NCI-H524 (cell line): ENCODE measurements at regions not wholly inside any gene's neighbourhood (a gene's known extent, or its start where the extent isn't known, plus 50 kb on each side); places are given as distances from the start of the nearest gene placed in this dataset.
A peak's percentile ranks its signal among the peaks of the same experiment; 100 is the strongest.

Source experiments
- DNase-seq, 2 experiments: peaks; one replicate each; lab custom pipeline; 2025; lab: John Stamatoyannopoulos, UW

DNA sequence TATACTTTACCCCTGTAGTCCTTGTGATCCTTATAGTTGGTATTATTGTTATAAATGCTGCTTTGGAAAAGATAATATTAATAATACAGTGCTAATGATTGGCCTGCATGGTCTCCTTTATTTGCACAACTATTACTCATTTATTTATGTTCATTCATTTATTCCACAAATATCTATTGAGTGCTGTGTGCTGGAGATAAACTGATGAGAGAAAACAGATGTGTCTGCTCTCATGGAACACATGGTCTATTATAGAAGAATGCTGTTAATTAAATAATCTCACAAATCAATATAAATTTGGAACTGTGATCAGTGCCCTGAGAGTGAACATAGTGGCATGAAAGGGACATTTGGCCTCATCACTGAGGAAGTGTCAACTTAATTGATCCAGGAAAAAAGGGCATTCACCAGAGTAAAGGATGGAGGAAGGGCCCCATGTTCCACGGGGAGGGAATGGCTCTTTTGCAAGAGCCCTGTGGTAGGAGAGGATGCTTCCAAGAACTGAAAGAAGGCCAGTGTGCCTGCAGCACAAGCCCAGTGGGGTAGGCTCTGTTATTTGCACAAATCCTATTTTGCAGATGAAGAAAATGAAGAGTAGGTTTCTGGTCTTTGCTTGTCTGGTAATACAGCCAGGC is 91.5 kb upstream of the STK39 start:
- DNase-seq, result no peak

DNA sequence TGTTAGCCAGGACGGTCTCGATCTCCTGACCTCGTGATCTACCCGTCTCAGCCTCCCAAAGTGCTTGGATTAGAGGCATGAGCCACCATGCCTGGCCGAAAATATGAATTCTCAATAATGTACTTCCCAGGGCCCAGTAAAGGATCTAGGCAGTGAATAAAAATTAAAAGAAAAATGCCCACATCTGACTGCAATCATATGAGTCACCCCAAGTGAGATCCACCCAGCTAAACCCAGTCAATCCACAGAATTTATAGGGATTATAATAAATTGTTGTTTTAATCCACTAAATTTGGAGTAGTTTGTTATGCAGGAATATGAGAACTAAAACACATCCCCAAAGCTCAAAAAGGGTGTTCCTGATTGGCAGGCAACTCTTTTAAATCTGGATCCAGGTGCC is 93.5 kb upstream of the STK39 start:
- no peak for DNase-seq

DNA sequence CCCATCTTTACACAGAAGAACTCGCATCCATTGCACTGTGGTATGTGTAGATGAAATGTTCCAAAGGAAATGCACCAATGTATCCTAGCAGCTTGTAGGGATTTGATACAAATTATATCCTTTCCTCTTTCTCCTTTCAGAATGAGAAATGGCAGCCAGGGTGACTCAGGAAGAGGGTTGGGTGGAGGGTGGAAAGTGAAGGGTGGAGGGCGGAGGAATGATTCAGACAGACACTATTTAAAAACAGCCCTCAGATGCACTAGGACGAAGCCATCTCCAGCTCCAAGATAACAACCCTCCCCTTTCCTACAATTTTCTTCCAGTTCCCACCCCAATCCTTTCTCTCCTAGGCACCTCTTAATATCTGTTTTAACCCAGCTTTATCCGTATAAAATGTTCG is 96.2 kb upstream of the STK39 start:
- DNase-seq, result no peak

GRCh38 chr2:168344706-168345105 is 97.3 kb upstream of the STK39 start:
- no peak for DNase-seq

DNA sequence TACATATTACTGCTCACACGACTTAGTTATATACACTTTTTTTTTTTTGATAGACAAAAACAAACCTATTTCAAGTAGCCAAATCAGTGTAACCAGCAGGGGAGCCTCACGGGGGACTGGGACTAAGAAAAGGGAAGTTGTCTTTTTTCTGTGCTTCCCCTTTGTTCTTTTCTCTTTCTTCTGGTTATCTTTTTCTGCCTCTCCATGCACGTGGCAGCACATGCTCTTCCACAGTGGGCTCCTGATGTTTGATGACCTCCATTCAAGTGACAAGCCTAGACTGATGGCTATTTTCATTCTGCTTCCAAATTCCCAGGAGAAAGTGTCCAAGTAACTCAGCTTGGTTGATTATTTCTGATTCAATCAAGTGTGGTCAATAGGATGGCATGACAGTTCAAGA is 98.2 kb upstream of the STK39 start:
- no peak for DNase-seq

DNA sequence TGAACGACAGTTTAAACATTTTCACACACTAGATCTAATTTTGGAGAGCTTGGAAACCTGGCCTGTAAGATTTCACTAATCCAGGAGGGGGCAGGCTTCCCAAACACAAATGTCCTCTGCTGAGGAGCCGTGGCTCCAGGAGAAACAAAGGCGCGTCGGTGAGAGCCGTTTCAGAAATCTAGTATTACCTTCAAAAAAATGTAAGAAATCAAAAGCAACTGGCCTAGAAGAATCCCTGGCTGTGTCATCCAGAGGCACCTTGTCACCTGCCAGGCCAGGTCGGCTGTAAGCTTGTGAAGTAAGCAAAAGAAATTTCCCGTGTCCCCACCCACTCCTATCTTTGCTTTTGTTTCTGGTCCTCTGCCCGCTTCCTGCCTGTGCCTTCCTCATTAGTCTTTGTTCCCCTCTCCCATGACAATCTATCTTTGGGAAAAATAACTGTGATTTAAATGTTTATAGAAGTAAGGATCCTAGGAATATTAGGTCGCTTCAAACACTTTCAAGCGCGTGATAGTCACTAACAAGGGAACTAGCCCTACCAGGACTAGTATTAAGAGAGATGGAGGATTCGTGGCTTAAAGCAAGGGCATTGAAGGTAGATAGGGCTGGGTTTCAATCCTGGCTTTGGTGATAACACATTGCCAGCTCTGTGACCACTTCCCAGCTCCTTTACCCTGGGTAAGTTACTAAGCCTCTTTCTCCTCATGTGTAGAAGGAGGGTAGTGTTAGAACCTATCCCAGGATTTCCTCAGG is 99.5 kb upstream of the STK39 start:
- peak; percentile 25 to 60 for DNase-seq

DNA sequence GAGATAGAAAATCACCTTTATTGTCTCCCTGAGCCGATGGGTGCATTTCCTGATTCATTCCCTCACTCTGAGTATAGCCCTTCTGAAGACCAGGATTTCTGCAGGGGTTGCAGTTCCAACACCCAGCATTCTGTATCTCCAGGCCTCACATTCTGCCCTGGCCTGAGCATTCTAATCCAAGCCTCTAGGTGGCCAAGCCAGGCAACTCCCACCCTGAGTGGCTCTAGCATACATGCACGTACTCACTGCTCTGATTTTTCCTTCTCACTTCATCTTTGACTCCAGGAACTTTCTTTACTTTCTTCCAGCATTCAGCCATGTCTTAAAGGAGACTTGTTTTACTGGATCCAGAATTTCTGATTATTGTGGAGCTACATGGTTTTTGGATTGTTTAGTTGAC is 100.7 kb upstream of the STK39 start:
- peak; percentile 18 to 61 for DNase-seq

DNA sequence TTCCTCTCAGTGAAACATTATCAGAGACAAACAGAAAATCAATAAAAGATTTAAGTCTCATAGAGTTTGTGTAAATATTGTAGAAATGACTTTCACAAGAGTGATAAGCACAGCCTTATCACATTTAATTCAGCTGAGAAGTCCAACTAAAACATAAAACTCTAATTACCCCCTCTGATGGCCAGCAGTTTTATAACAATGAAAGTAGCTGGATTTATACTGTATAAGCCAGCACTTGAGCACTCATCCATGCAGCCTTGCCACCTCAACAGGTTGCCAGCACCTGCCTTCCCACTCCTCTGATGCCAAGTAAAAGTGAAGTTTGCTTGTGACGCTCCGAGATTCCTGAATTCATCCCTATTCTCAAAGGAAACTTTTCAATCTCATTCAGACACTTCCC is 103.0 kb upstream of the STK39 start:
- DNase-seq, result peak in 1 of 2 experiments; percentile 61

DNA sequence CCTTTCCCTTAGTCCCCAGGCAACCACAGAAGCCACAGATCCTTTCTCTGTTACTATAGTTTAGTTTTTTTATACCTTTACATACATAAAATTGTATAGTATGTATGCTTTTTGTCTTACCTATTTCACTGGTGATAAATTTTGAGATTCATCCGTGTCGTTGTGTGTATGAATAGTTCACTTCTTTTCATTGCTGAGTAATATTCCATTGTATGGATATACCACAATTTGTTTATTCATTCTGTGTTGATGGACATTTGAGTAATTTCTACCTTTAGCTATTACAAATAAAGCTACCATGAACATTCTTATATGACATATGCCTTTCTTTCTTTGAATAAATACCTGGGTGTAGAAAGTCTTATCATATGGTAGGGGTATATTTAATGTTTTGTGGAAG is 102.8 kb upstream of the CERS6 start:
- DNase-seq, result no peak

- no peak for DNase-seq
These were observed 101.6 kb upstream of the CERS6 start for GRCh38 chr2:168354499-168354898.

GRCh38 chr2:168355121-168355520 is 101.0 kb upstream of the CERS6 start:
- peak in 1 of 2 experiments; percentile 34 for DNase-seq

DNA sequence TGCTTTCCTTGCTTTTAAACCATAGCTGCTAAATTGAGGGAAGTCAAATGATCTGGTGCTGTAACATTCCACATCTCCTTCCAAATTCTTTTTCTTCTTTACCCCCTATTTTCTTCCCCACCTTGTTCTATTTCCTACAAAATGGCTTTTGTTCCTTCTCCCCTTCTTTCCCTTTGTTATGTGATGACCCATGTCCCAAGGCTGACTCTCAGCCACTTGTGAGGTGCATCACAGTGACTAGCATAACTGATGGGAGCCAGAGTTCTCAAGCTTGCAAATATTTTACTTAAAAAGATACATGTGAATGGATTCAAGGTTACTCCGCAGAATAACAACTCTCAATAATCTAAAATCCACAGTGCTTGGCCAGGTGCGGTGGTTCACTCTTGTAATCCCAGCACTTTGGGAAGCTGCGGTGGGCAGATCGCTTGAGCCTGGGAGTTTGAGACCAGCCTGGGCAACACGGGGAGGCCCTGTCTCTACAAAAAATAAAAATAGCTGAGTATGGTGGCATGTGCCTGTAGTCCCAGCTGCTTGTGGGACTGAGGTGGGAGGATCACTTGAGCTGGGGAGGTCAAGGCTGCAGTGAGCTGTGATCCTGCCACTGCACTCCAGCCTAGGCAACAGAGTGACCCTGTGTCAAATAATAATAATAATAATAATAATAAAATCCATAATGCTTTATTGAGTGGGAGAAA is 100.1 kb upstream of the CERS6 start:
- DNase-seq, result no peak

GRCh38 chr2:168356477-168356835 is 99.6 kb upstream of the CERS6 start:
- DNase-seq, result peak in 1 of 2 experiments; percentile 32

DNA sequence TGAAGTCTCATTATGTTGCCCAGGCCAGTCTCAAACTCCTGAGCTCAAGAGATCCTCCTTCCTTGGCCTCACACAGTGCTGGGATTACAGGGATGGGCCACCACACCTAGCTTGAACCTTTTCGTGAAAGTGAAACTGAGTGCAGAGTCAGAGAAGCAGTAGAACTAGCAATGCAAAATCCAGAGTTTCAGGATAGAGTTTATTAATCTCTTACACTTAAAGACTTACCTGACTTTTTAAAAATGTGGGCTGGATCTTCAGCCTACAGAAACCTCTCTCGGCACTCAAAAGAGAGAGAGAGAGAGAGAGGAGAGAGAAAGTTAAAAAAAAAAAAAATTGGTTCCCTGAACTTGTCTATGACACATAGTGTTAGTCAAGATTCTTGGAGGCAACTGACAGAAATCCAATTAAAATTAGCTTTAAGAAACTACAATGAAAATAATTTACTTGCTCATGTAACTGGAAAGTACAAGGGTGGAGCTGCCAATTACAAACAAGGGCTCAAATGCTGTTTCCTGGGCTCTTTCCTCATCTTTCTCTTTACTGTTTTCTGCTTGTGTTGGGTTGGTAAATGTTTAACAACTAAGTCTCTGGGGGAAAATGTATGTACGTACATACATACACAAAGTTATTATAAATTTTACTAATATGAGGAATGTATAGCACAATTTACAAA is 98.1 kb upstream of the CERS6 start:
- no peak for DNase-seq

- no peak for DNase-seq
These were observed 97.0 kb upstream of the CERS6 start for GRCh38 chr2:168359082-168359481.

GRCh38 chr2:168363347-168364092 is 92.6 kb upstream of the CERS6 start:
- no peak for DNase-seq

DNA sequence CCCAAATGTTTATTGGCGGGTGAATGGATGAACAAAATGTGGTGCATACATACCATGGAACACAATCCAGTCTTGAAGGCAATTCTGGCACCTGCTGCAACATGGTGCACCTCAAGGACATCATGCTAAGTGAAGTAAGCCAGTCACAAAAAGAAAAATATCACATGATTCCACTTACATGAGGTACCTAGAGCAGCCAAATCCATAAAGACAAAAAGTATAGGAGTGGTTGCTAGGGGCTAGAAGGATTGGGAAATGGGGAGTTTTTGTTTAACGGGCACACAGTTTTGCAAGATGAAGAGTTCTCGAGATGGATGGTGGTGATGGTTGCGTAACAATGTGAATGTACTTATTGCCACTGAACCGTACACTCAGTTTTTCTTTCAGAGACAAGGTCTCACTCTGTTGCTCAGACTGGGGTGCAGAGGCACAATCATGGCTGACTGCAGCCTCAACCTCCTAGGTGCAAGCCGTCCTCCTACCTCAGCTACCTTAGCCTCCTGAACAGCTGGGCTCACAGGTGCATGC is 90.9 kb upstream of the CERS6 start:
- DNase-seq, result no peak

DNA sequence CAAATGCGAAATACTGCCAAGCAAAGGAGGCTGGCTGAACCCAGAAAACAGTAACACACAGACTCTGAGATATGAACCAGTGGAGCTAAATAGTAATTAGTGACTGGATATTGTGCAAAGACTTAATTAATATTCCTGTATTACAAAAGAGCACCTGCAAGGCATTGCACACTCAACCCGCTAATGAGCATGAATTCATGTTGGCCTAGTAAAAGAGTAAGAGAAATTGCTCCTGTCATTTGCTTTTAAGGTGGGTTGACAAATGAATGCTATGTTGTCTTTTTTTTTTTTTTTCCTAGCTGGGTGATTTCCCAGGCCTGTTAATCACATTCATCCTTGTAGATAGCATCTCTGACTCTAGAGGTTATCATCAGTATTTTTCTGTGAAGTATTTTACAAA is 87.0 kb upstream of the CERS6 start:
- no peak for DNase-seq

- no peak for DNase-seq
These were observed 84.6 kb upstream of the CERS6 start for GRCh38 chr2:168371273-168372019.

DNA sequence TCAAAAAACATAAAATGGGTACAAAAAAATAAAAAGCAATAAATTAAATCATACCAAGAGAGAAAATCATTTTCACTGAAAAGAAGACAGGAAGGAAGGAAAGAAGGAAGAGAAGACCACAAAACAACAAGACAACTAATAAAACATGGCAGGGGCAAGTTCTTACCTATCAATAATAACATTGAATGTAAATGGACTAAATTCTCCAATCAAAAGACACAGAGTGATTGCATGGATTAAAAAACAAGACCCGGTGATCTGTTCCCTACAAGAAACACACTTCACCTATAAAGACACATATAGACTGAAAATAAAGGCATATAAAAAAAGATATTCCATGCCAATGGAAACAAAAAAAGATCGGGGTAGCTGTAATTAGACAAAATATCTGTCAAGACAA is 82.6 kb upstream of the CERS6 start:
- no peak for DNase-seq

DNA sequence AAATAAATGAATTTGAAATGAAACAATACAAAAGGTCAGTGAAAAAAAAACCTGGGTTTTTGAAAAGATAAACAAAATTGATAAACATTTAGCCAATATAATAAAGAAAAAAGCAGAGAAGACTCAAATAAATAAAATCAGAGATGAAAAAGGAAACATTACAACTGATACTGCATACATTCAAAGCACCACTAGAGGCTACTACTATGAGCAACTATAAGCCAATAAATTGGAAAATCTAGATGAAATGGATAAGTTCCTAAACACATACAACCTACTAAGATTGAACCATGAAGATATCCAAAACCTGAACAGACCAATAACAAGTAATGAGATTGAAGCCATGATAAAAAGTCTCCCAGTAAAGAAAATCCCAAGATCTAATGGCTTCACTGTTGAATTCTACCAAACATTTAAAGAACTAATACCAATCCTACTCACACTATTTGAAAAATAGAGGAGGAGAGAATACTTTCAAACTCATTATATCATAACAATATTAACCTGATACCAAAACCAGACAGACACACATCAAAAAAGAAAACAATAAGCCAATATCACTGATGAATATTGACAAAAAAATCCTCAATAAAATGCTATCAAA is 80.8 kb upstream of the CERS6 start:
- DNase-seq, result no peak
